ENCODE measurements at regions not wholly inside any gene's neighbourhood (a gene's known extent, or its start where the extent isn't known, plus 50 kb on each side); places are given as distances from the start of the nearest gene placed in this dataset.

- TF ChIP-seq CTCF (conservative IDR thresholded peaks at IDR 0.05; ENCODE audit: low read length) = no peak
- H3K4me3 ChIP-seq (ENCODE audit: low read length) = no peak overlapping the region
- DNase-seq (ENCODE audit: low read depth) = no peak
Observed at GRCh38 chr4:188682321-188682720, 543.1 kb downstream of the TRIML1 start.

GRCh38 chr4:188683571-188683970, 544.3 kb downstream of the TRIML1 start:
- TF ChIP-seq CTCF (conservative IDR thresholded peaks at IDR 0.05; ENCODE audit: low read length) = no peak
- no peak for DNase-seq (ENCODE audit: low read depth)
- H3K4me3 ChIP-seq (ENCODE audit: low read length) = no peak overlapping the region

- DNase-seq (ENCODE audit: low read depth) = no peak
- no peak overlapping the region for H3K4me3 ChIP-seq (ENCODE audit: low read length)
- no peak for TF ChIP-seq CTCF (conservative IDR thresholded peaks at IDR 0.05; ENCODE audit: low read length)
Observed at GRCh38 chr4:188688956-188689355, 549.7 kb downstream of the TRIML1 start.

- no peak for TF ChIP-seq CTCF (conservative IDR thresholded peaks at IDR 0.05; ENCODE audit: low read length)
- H3K4me3 ChIP-seq (ENCODE audit: low read length) = no peak overlapping the region
- DNase-seq (ENCODE audit: low read depth) = no peak
Observed at GRCh38 chr4:188691811-188692210, 552.6 kb downstream of the TRIML1 start.

- H3K4me3 ChIP-seq (ENCODE audit: low read length) = no peak overlapping the region
- TF ChIP-seq CTCF (conservative IDR thresholded peaks at IDR 0.05; ENCODE audit: low read length) = no peak
- no peak for DNase-seq (ENCODE audit: low read depth)
Observed at GRCh38 chr4:188695261-188695660, 556.0 kb downstream of the TRIML1 start.

- no peak for DNase-seq (ENCODE audit: low read depth)
- no peak for TF ChIP-seq CTCF (conservative IDR thresholded peaks at IDR 0.05; ENCODE audit: low read length)
- H3K4me3 ChIP-seq (ENCODE audit: low read length) = no peak overlapping the region
Observed at GRCh38 chr4:188697243-188697642, 558.0 kb downstream of the TRIML1 start.

GRCh38 chr4:188701952-188702351, 562.7 kb downstream of the TRIML1 start:
- TF ChIP-seq CTCF (conservative IDR thresholded peaks at IDR 0.05; ENCODE audit: low read length) = no peak
- no peak for DNase-seq (ENCODE audit: low read depth)
- H3K4me3 ChIP-seq (ENCODE audit: low read length) = no peak overlapping the region

Data from AG10803 (cell line).